Activated CD4-positive, alpha-beta memory T cell treated with anti-CD3 and anti-CD28 coated beads, Interleukin-2, amount 10 ng/mL, durations not matched to agents 7 days and 5 days (primary cell): ENCODE measurements at regions not wholly inside any gene's neighbourhood (a gene's known extent, or its start where the extent isn't known, plus 50 kb on each side); places are given as distances from the start of the nearest gene placed in this dataset.

Source experiments
- CTCF ChIA-PET: fragments of 350-600 bp; sonication (Branson Sonifier 250); formaldehyde crosslinking; loops from one replicate; lab custom pipeline; 2021; ENCODE audit warnings: antibody characterized with exemption, inconsistent platforms; lab: Charles Lee
- POLR2A ChIA-PET: fragments of 350-600 bp; sonication (Branson Sonifier 250); formaldehyde crosslinking; loops from one replicate; lab custom pipeline; 2021; ENCODE audit warnings: antibody characterized with exemption; lab: Charles Lee
- DNase-seq: peaks from one replicate; pipeline ENCODE4 v3.0.0-alpha.2; 2020
- H3K27ac Mint-ChIP-seq: one replicate; pipeline ENCODE4 v1.8.0; 2021; ENCODE audit warnings: mild to moderate bottlenecking, mixed read lengths
- H3K27me3 Mint-ChIP-seq: one replicate; pipeline ENCODE4 v1.8.0; 2021; ENCODE audit warnings: mixed read lengths
- H3K36me3 Mint-ChIP-seq: one replicate; pipeline ENCODE4 v1.8.0; 2021; ENCODE audit warnings: low read depth, mixed read lengths
- H3K4me1 Mint-ChIP-seq: one replicate; pipeline ENCODE4 v1.8.0; 2021; ENCODE audit warnings: mixed read lengths
- H3K4me3 Mint-ChIP-seq: one replicate; pipeline ENCODE4 v1.8.0; 2021; ENCODE audit warnings: mild to moderate bottlenecking, mixed read lengths
- H3K9me3 Mint-ChIP-seq: one replicate; pipeline ENCODE4 v1.8.0; 2021; ENCODE audit warnings: mixed read lengths

GRCh38 chr1:114310695-114311271 lies 157.1 kb upstream of the SYT6 start:
- Mint-ChIP-seq H3K36me3 (no peaks in the 10 kb centered on the region), H3K9me3 (peaks cover 9% of the 10 kb centered on the region), H3K27me3 (peaks cover 12% of the 10 kb centered on the region), H3K4me1 (no peaks in the 10 kb centered on the region), H3K27ac (no peak overlapping the region), H3K4me3 (no peak overlapping the region)
- DNase-seq = no peak
- POLR2A ChIA-PET = no interaction called here
- CTCF ChIA-PET = no interaction called here

GRCh38 chr1:114302821-114303220 lies 149.2 kb upstream of the SYT6 start:
- Mint-ChIP-seq H3K4me3 (no peak overlapping the region), H3K36me3 (no peaks in the 10 kb centered on the region), H3K27me3 (peaks cover 23% of the 10 kb centered on the region), H3K27ac (no peak overlapping the region), H3K9me3 (peaks cover 3% of the 10 kb centered on the region), H3K4me1 (peaks cover 5% of the 10 kb centered on the region)
- no peak for DNase-seq
- ChIA-PET POLR2A (no interaction called here), CTCF (interaction anchor here (2.2 kb wide), 1 partner anchor 20 kb away, joined by 9 read pairs; no protein-coding TSS in a partner anchor)

- no peaks in the 10 kb centered on the region for H3K9me3 Mint-ChIP-seq
- no peak overlapping the region for H3K4me3 Mint-ChIP-seq
- CTCF ChIA-PET = no interaction called here
- POLR2A ChIA-PET = no interaction called here
- H3K4me1 Mint-ChIP-seq = peaks cover 5% of the 10 kb centered on the region
- H3K27me3 Mint-ChIP-seq = peaks cover 11% of the 10 kb centered on the region
- H3K27ac Mint-ChIP-seq = no peak overlapping the region
- no peak for DNase-seq
- H3K36me3 Mint-ChIP-seq = no peaks in the 10 kb centered on the region
Observed at GRCh38 chr1:114299331-114299975, 145.8 kb upstream of the SYT6 start.

GRCh38 chr1:114298008-114298407 lies 144.3 kb upstream of the SYT6 start:
- Mint-ChIP-seq H3K4me3 (no peak overlapping the region), H3K27me3 (peaks cover 11% of the 10 kb centered on the region), H3K9me3 (no peaks in the 10 kb centered on the region), H3K27ac (no peak overlapping the region), H3K4me1 (peaks cover 5% of the 10 kb centered on the region), H3K36me3 (no peaks in the 10 kb centered on the region)
- no peak for DNase-seq
- POLR2A ChIA-PET = no interaction called here
- CTCF ChIA-PET = no interaction called here

DNA sequence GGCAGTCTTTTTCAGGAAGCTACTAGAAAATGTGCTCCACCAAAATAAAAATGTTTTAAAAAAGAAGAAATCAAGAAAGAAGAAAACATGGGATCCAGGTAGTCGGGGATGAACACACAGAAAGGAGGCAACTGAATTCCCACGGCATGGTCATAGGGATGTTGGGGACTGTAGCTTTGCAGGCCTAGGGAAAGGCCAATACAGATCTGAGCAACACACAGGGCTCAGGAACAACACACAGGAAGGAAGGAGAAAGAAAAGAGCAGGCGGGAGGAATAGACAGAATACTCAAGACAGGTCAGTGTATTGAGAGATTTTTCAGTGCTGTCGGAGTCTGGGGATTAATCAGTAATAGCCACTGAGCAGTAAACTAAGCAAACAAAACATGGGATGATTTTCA lies 142.7 kb upstream of the SYT6 start:
- H3K9me3 Mint-ChIP-seq = no peaks in the 10 kb centered on the region
- CTCF ChIA-PET = interaction anchor here (1.3 kb wide), 1 partner anchor 14 kb away, joined by 4 read pairs; no protein-coding TSS in a partner anchor

DNA sequence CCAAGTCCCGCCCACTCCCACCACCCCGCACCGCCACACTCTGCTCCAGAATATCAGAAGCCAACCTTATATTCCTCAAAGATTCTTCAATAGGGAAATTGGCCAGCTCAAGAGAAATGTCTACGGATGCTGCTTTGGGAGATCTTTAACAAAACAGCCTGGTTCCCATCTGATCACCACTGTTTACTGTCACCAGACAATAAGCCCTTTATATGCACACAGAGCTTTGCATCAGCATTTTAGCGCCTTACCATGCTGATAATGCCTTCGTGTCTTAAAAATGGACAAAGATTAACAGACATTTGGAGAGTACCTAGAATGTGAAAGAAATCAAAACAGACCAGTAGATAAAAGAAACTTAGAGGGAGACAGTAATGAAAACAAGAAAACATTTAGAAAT lies 141.7 kb upstream of the SYT6 start:
- H3K36me3 Mint-ChIP-seq = no peaks in the 10 kb centered on the region
- H3K27me3 Mint-ChIP-seq = peaks cover 11% of the 10 kb centered on the region
- no peak overlapping the region for H3K27ac Mint-ChIP-seq
- H3K9me3 Mint-ChIP-seq = no peaks in the 10 kb centered on the region
- POLR2A ChIA-PET = no interaction called here
- DNase-seq = no peak
- H3K4me1 Mint-ChIP-seq = no peaks in the 10 kb centered on the region
- no peak overlapping the region for H3K4me3 Mint-ChIP-seq
- CTCF ChIA-PET = interaction anchor here (1.2 kb wide), 1 partner anchor 51 kb away, joined by 3 read pairs; no protein-coding TSS in a partner anchor

More for the DNA sequence above, 142.7 kb upstream of the SYT6 start:
- Mint-ChIP-seq H3K4me3 (no peak overlapping the region), H3K27me3 (peaks cover 11% of the 10 kb centered on the region), H3K27ac (no peak overlapping the region), H3K36me3 (no peaks in the 10 kb centered on the region), H3K4me1 (peaks cover 4% of the 10 kb centered on the region)
- no peak for DNase-seq
- POLR2A ChIA-PET = no interaction called here

DNA sequence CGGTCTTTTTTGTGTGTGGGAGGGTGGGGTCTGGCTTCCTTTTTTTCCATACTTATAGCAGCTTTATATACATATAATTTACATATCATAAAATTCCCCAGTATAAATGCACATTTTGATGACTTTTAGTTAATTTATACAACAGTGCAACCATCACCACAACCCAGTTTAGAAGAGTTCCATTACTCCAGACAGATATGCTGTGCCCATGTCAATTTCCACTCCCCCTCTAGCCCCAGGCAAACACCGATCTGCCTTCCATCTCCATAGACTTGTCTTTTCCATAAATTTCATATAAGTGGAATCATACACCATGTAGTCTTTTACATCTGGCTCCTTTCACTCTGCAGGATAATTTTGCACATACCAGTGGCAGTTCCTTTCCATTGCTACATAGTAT lies 139.2 kb upstream of the SYT6 start:
- no peaks in the 10 kb centered on the region for H3K36me3 Mint-ChIP-seq
- no peak overlapping the region for H3K4me3 Mint-ChIP-seq
- H3K4me1 Mint-ChIP-seq = no peaks in the 10 kb centered on the region
- no peak for DNase-seq
- ChIA-PET POLR2A (no interaction called here), CTCF (interaction anchor here (2.3 kb wide), 1 partner anchor 10 kb away, joined by 9 read pairs; no protein-coding TSS in a partner anchor)
- H3K27ac Mint-ChIP-seq = no peak overlapping the region
- no peaks in the 10 kb centered on the region for H3K9me3 Mint-ChIP-seq
- H3K27me3 Mint-ChIP-seq = peaks cover 4% of the 10 kb centered on the region

- CTCF ChIA-PET = interaction anchor here (2.3 kb wide), 1 partner anchor 9 kb away, joined by 9 read pairs; no protein-coding TSS in a partner anchor
- H3K4me1 Mint-ChIP-seq = no peaks in the 10 kb centered on the region
- peaks cover 3% of the 10 kb centered on the region for H3K27me3 Mint-ChIP-seq
Observed at GRCh38 chr1:114292194-114292593, 138.5 kb upstream of the SYT6 start.

DNA sequence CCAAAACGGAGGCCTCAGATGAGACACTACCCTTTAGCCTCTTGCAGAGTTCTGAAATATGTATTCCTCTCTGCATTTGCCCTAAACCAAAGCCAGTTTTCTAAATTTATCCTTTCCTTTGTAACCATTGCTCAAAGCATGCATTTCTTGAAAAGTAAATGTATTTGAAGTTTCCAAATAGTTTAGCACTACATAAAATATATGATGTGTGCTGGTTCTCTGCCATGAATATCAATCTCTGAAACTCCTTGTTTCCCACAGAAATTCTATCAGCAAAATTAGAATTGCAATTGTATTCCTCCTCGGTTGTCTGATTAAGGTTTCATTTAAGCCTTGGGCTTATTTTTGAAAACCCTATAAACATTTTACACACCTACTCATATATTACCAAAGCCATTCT lies 137.1 kb upstream of the SYT6 start:
- ChIA-PET POLR2A (no interaction called here), CTCF (no interaction called here)
- Mint-ChIP-seq H3K9me3 (no peaks in the 10 kb centered on the region), H3K36me3 (no peaks in the 10 kb centered on the region), H3K27me3 (no peaks in the 10 kb centered on the region), H3K4me3 (no peak overlapping the region), H3K4me1 (no peaks in the 10 kb centered on the region), H3K27ac (no peak overlapping the region)
- DNase-seq = no peak

More at GRCh38 chr1:114292194-114292593, 138.5 kb upstream of the SYT6 start:
- POLR2A ChIA-PET = no interaction called here
- no peak for DNase-seq
- no peaks in the 10 kb centered on the region for H3K9me3 Mint-ChIP-seq
- H3K27ac Mint-ChIP-seq = no peak overlapping the region
- no peaks in the 10 kb centered on the region for H3K36me3 Mint-ChIP-seq
- H3K4me3 Mint-ChIP-seq = no peak overlapping the region

DNA sequence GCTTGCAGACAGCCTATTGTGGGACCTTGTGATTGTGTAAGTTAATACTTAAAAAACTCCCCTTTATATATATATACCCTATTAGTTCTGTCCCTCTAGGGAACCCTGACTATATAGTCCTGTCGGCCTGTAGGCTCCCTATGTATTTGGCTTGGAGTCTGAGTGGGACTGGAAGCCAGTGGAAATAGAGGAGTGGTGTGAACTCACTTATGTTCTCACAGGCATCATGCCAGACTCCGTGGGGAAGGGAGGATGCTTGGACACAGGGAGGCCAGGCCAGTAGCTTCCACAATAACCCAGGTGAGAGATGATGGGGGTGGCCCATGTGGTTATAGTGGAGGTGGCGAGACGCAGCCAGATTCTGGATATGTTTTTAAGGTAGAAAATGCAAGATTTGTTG lies 136.7 kb upstream of the SYT6 start:
- CTCF ChIA-PET = interaction anchor here (0.5 kb wide), 1 partner anchor 63 kb away, joined by 3 read pairs; no protein-coding TSS in a partner anchor
- POLR2A ChIA-PET = no interaction called here
- H3K27me3 Mint-ChIP-seq = no peaks in the 10 kb centered on the region
- H3K36me3 Mint-ChIP-seq = no peaks in the 10 kb centered on the region
- H3K4me3 Mint-ChIP-seq = no peak overlapping the region
- no peaks in the 10 kb centered on the region for H3K9me3 Mint-ChIP-seq
- H3K27ac Mint-ChIP-seq = no peak overlapping the region
- DNase-seq = no peak
- H3K4me1 Mint-ChIP-seq = no peaks in the 10 kb centered on the region

DNA sequence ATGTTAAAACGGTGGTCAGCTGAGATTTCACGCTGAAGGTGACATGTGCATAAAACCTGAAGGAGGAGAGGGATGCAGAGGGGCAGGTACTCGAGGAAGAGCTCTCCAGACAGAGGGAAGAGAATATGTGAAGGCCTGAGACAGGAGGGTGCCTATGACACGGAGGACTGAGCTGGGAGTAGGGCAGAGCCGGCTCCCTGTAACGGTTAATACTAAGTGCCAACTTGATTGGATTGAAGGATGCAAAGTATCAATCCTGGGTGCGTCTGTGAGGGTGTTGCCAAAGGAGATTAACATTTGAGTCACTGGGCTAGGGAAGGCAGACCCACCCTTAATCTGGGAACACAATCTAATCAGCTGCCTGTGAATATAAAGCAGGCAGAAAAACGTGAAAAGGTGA lies 136.2 kb upstream of the SYT6 start:
- Mint-ChIP-seq H3K9me3 (no peaks in the 10 kb centered on the region), H3K4me1 (no peaks in the 10 kb centered on the region), H3K4me3 (no peak overlapping the region), H3K36me3 (no peaks in the 10 kb centered on the region), H3K27me3 (no peaks in the 10 kb centered on the region), H3K27ac (no peak overlapping the region)
- ChIA-PET CTCF (interaction anchor here (0.5 kb wide), 1 partner anchor 63 kb away, joined by 3 read pairs; no protein-coding TSS in a partner anchor), POLR2A (no interaction called here)
- DNase-seq = no peak

DNA sequence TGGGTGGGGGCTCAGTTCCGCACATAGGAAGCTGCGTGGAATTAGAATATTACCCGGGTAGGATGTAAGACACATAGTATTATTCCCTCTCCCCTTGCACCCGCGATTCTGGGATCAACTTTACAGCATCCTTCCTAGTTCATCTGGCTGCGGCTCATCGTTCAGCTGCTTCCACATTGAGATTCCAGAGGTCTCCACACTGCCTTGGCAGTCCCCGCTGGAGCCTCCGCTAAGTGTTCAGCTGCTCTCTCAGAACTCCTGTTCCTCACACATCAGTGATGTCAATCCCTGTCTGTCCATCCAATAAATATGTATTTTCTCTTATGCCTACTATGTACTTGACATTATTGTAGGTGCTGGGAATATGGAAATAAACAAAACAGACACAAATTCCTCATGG lies 135.6 kb upstream of the SYT6 start:
- POLR2A ChIA-PET = no interaction called here
- H3K27me3 Mint-ChIP-seq = no peaks in the 10 kb centered on the region
- H3K9me3 Mint-ChIP-seq = no peaks in the 10 kb centered on the region
- no peak overlapping the region for H3K4me3 Mint-ChIP-seq
- no peak for DNase-seq
- CTCF ChIA-PET = no interaction called here
- H3K36me3 Mint-ChIP-seq = no peaks in the 10 kb centered on the region
- H3K27ac Mint-ChIP-seq = no peak overlapping the region
- H3K4me1 Mint-ChIP-seq = no peaks in the 10 kb centered on the region

GRCh38 chr1:114286960-114287359 lies 133.3 kb upstream of the SYT6 start:
- Mint-ChIP-seq H3K36me3 (no peaks in the 10 kb centered on the region), H3K27ac (no peak overlapping the region), H3K4me1 (peaks cover 3% of the 10 kb centered on the region), H3K4me3 (no peak overlapping the region), H3K9me3 (no peaks in the 10 kb centered on the region), H3K27me3 (no peaks in the 10 kb centered on the region)
- no peak for DNase-seq
- ChIA-PET CTCF (interaction anchor here (1.1 to 1.4 kb wide), 2 partner anchors 11 to 14 kb away, joined by 3 to 4 read pairs; no protein-coding TSS in a partner anchor), POLR2A (interaction anchor here (1.3 kb wide), 1 partner anchor 55 kb away, joined by 4 read pairs; no protein-coding TSS in a partner anchor)
